H9 (cell line): ENCODE measurements at regions not wholly inside any gene's neighbourhood (a gene's known extent, or its start where the extent isn't known, plus 50 kb on each side); places are given as distances from the start of the nearest gene placed in this dataset.

ENCODE experiments used
- DNase-seq: peaks from one replicate; pipeline ENCODE4 v3.0.0-alpha.2; 2017
- H2AFZ ChIP-seq: one replicate; pipeline ENCODE4 v1.6.1; 2013; ENCODE audit warnings: mild to moderate bottlenecking, low read length, control low read depth, moderate library complexity
- H2AK5ac ChIP-seq: 2 replicates; pipeline ENCODE4 v1.6.1; 2013; ENCODE audit warnings: low read length, control low read depth, mixed read lengths; ENCODE audit not compliant: insufficient read length
- H2BK120ac ChIP-seq: one replicate; pipeline ENCODE4 v1.6.1; 2013; ENCODE audit warnings: low read depth, mild to moderate bottlenecking, low read length, control low read depth, inconsistent platforms; ENCODE audit not compliant: poor library complexity, severe bottlenecking
- H2BK12ac ChIP-seq: 2 replicates; pipeline ENCODE4 v1.6.1; 2013; ENCODE audit warnings: low read length, control low read depth, mixed read lengths, low read depth; ENCODE audit not compliant: insufficient read length
- H2BK15ac ChIP-seq: 2 replicates; pipeline ENCODE4 v1.6.1; 2013; ENCODE audit warnings: low read depth, low read length, control low read depth
- H2BK20ac ChIP-seq: one replicate; pipeline ENCODE4 v1.6.1; 2013; ENCODE audit warnings: low read depth, mild to moderate bottlenecking, low read length, control low read depth, inconsistent platforms; ENCODE audit not compliant: poor library complexity, severe bottlenecking
- H2BK5ac ChIP-seq: 2 replicates; pipeline ENCODE4 v1.6.1; 2013; ENCODE audit warnings: low read length, control low read depth, mixed read lengths; ENCODE audit not compliant: insufficient read length
- H3K14ac ChIP-seq: 2 replicates; pipeline ENCODE4 v1.6.1; 2013; ENCODE audit warnings: low read length, control low read depth; ENCODE audit not compliant: insufficient read depth
- H3K18ac ChIP-seq: 2 replicates; pipeline ENCODE4 v1.6.1; 2013; ENCODE audit warnings: low read depth, mild to moderate bottlenecking, mixed read lengths, low read length, control low read depth; ENCODE audit not compliant: insufficient read length
- H3K23ac ChIP-seq: 2 replicates; pipeline ENCODE4 v1.6.1; 2013; ENCODE audit warnings: low read length, control low read depth, mixed read lengths, low read depth; ENCODE audit not compliant: insufficient read length
- H3K23me2 ChIP-seq: 2 replicates; pipeline ENCODE4 v1.6.1; 2013; ENCODE audit warnings: low read depth, mild to moderate bottlenecking, mixed read lengths, low read length, control low read depth; ENCODE audit not compliant: insufficient read length, poor library complexity, severe bottlenecking
- H3K27ac ChIP-seq: 2 replicates; pipeline ENCODE4 v1.5.1; 2013; ENCODE audit warnings: low read length, control low read depth, mixed read lengths, low read depth; ENCODE audit not compliant: insufficient read length
- H3K27me3 ChIP-seq: 2 replicates; pipeline ENCODE4 v1.6.1; 2013; ENCODE audit warnings: low read length, control low read depth, inconsistent platforms; ENCODE audit not compliant: insufficient read depth
- H3K4ac ChIP-seq: 2 replicates; pipeline ENCODE4 v1.6.1; 2013; ENCODE audit warnings: low read depth, mild to moderate bottlenecking, control low read depth, inconsistent platforms, low read length, moderate library complexity
- H3K4me1 ChIP-seq: 2 replicates; pipeline ENCODE4 v1.6.1; 2013; ENCODE audit warnings: low read length, control low read depth, inconsistent platforms; ENCODE audit not compliant: insufficient read depth
- H3K4me2 ChIP-seq: 2 replicates; pipeline ENCODE4 v1.6.1; 2013; ENCODE audit warnings: low read length, control low read depth, mixed read lengths; ENCODE audit not compliant: insufficient read length, insufficient read depth
- H3K56ac ChIP-seq: 2 replicates; pipeline ENCODE4 v1.6.1; 2013; ENCODE audit warnings: low read depth, mild to moderate bottlenecking, mixed read lengths, low read length, control low read depth; ENCODE audit not compliant: insufficient read length
- H3K79me1 ChIP-seq: 2 replicates; pipeline ENCODE4 v1.6.1; 2013; ENCODE audit warnings: low read depth, mild to moderate bottlenecking, moderate library complexity, low read length, control low read depth, inconsistent platforms; ENCODE audit not compliant: insufficient read depth, poor library complexity, severe bottlenecking
- H3K79me2 ChIP-seq: 2 replicates; pipeline ENCODE4 v1.6.1; 2013; ENCODE audit warnings: low read length, control low read depth, inconsistent platforms; ENCODE audit not compliant: insufficient read depth
- H3K9ac ChIP-seq: 2 replicates; pipeline ENCODE4 v1.6.1; 2013; ENCODE audit warnings: low read length, control low read depth, mixed read lengths; ENCODE audit not compliant: insufficient read length; ENCODE audit errors: extremely low read depth
- H3K9me3 ChIP-seq: one replicate; pipeline ENCODE4 v1.6.1; 2013; ENCODE audit warnings: low read depth, low read length, inconsistent platforms; ENCODE audit not compliant: control insufficient read depth
- H3T11ph ChIP-seq: one replicate; pipeline ENCODE4 v1.6.1; 2013; ENCODE audit warnings: mild to moderate bottlenecking, low read length, control low read depth, inconsistent platforms
- H4K20me1 ChIP-seq: one replicate; pipeline ENCODE4 v1.6.1; 2013; ENCODE audit not compliant: control insufficient read depth, insufficient read length, insufficient read depth
- H4K5ac ChIP-seq: 2 replicates; pipeline ENCODE4 v1.6.1; 2013; ENCODE audit warnings: low read depth, mild to moderate bottlenecking, mixed read lengths, low read length, control low read depth; ENCODE audit not compliant: insufficient read length
- H4K8ac ChIP-seq: replicated peaks from 2 replicates; pipeline ENCODE4 v1.6.1; 2013; ENCODE audit warnings: low read length, control low read depth, mixed read lengths, low read depth; ENCODE audit not compliant: insufficient read length
- H4K91ac ChIP-seq: 2 replicates; pipeline ENCODE4 v1.6.1; 2013; ENCODE audit warnings: low read depth, mild to moderate bottlenecking, moderate library complexity, mixed read lengths, low read length, control low read depth; ENCODE audit not compliant: insufficient read length
- H3K27ac Mint-ChIP-seq, 3 experiments: 2 replicates in 2 of 3; 3 replicates in 1 of 3; pipeline ENCODE4 v1.8.0; 2020 to 2021; ENCODE audit warnings: mixed read lengths in 3 of 3, mild to moderate bottlenecking in 1 of 3, moderate library complexity in 1 of 3
- H3K27me3 Mint-ChIP-seq: 2 replicates; pipeline ENCODE4 v1.8.0; 2021; ENCODE audit warnings: low read depth, mild to moderate bottlenecking, moderate library complexity, mixed read lengths
- H3K36me3 Mint-ChIP-seq, 3 experiments: 2 replicates in 2 of 3; 3 replicates in 1 of 3; pipeline ENCODE4 v1.8.0; 2020 to 2021; ENCODE audit warnings: low read depth in 3 of 3, mixed read lengths in 3 of 3; ENCODE audit not compliant: insufficient read depth in 1 of 3
- H3K4me1 Mint-ChIP-seq, 2 experiments: 2 replicates each; pipeline ENCODE4 v1.8.0; 2020; ENCODE audit warnings: mixed read lengths in 2 of 2
- H3K4me3 Mint-ChIP-seq, 2 experiments: 2 replicates in 1 of 2; 3 replicates in 1 of 2; pipeline ENCODE4 v1.8.0; 2020 to 2021; ENCODE audit warnings: mild to moderate bottlenecking in 2 of 2, mixed read lengths in 2 of 2, moderate library complexity in 1 of 2
- H3K9me3 Mint-ChIP-seq, 2 experiments: 2 replicates in 1 of 2; 3 replicates in 1 of 2; pipeline ENCODE4 v1.8.0; 2020; ENCODE audit warnings: mild to moderate bottlenecking in 2 of 2, mixed read lengths in 2 of 2, moderate library complexity in 1 of 2
- WGBS: extraction: QIAGEN DNeasy Blood & Tissue Kit; methylation state at CpG from one replicate; pipeline ENCODE4 v1.1.7; 2013; ENCODE audit warnings: missing lambda C conversion rate, low lambda C conversion rate, mixed read lengths; ENCODE audit not compliant: insufficient read length; ENCODE audit errors: extremely low coverage; 5-methylcytosine and 5-hydroxymethylcytosine counted together
- TF ChIP-seq, protein P1 (sequence below): fragments of 200-600 bp; sonication (generic); conservative IDR thresholded peaks from 3 replicates; pipeline ENCODE4 v1.8.0; 2021; ENCODE audit warnings: antibody characterized with exemption, mild to moderate bottlenecking

DNA sequence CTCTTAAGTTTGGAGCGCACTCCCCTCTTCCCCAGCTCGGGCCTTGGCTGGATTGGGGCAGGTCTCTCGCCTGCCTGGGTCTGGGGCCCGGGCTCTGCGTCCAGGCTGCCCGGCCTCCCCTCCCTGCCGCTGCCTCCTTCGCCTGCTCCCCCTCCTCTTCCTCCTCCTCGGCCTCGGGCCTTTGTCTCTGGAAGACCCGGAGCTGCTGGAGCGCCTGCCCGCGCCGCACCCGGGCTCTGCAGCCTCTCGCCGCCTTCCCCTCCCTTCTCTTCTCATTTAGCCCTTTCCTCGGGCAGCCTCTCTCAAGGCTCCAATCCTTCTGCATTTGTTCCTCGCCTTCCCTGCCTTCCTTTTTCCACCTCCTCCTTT, 218.5 kb downstream of the C9orf50 start:
- no peaks in the 10 kb centered on the region for H3K36me3 Mint-ChIP-seq
- Histone ChIP-seq H2BK5ac (no peak overlapping the region), H3K79me2 (no peaks in the 10 kb centered on the region), H2BK120ac (no peak overlapping the region), H3T11ph (no peak overlapping the region), H3K14ac (no peak overlapping the region), H4K8ac (no peak overlapping the region), H4K5ac (no peak overlapping the region), H4K91ac (no peak overlapping the region), H4K20me1 (no peaks in the 10 kb centered on the region), H3K9ac (no peak overlapping the region), H3K23me2 (no peaks in the 10 kb centered on the region), H2AK5ac (no peak overlapping the region), H3K27me3 (no peaks in the 10 kb centered on the region; the same call in 1 of the 2 replicates), H2AFZ (no peak overlapping the region), H3K79me1 (no peaks in the 10 kb centered on the region), H3K18ac (peak overlapping the region; percentile 47), H2BK20ac (no peak overlapping the region), H3K23ac (no peak overlapping the region), H3K9me3 (no peaks in the 10 kb centered on the region), H3K4me2 (peak overlapping the region; percentile 50), H3K4ac (no peak overlapping the region), H3K27ac (no peak overlapping the region), H3K56ac (no peak overlapping the region), H3K4me1 (no peaks in the 10 kb centered on the region; the same call in 1 of the 2 replicates), H2BK12ac (no peak overlapping the region), H2BK15ac (no peak overlapping the region)
- DNase-seq: peak; percentile 73
- peak overlapping the region in 1 of 3 experiments; percentile 79; a peak in 2 of 7 replicates for H3K27ac Mint-ChIP-seq
- TF ChIP-seq, protein P1, sequence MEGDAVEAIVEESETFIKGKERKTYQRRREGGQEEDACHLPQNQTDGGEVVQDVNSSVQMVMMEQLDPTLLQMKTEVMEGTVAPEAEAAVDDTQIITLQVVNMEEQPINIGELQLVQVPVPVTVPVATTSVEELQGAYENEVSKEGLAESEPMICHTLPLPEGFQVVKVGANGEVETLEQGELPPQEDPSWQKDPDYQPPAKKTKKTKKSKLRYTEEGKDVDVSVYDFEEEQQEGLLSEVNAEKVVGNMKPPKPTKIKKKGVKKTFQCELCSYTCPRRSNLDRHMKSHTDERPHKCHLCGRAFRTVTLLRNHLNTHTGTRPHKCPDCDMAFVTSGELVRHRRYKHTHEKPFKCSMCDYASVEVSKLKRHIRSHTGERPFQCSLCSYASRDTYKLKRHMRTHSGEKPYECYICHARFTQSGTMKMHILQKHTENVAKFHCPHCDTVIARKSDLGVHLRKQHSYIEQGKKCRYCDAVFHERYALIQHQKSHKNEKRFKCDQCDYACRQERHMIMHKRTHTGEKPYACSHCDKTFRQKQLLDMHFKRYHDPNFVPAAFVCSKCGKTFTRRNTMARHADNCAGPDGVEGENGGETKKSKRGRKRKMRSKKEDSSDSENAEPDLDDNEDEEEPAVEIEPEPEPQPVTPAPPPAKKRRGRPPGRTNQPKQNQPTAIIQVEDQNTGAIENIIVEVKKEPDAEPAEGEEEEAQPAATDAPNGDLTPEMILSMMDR: no peak
- peak overlapping the region in 1 of 2 experiments; percentile 63; a peak in 4 of 5 replicates for H3K4me3 Mint-ChIP-seq
- no peaks in the 10 kb centered on the region for H3K9me3 Mint-ChIP-seq
- H3K27me3 Mint-ChIP-seq: peaks cover 29% of the 10 kb centered on the region
- no CpG with 5 or more reads among the region's 20 CpGs for WGBS
- H3K4me1 Mint-ChIP-seq: peaks cover 31 to 46% of the 10 kb centered on the region in 2 experiments
